ENCODE measurements at regions not wholly inside any gene's neighbourhood (a gene's known extent, or its start where the extent isn't known, plus 50 kb on each side); places are given as distances from the start of the nearest gene placed in this dataset.
"Not testable (repeated sequence)": the region's sequence is repeated elsewhere in the genome, so short reads cannot be mapped to it uniquely, and the experiment has no call there.

- DNase-seq (ENCODE audit: low read depth, low spot score); POLR2A ChIA-PET; BruUV-seq (replicated peaks); H3K4me3 ChIP-seq (ENCODE audit: low read depth in 2 of 2, low read length in 2 of 2); H3K36me3 ChIP-seq (ENCODE audit: control insufficient read depth, insufficient read depth, low read length); H3K27ac ChIP-seq (ENCODE audit: low read length); H3K9me3 ChIP-seq (ENCODE audit: control insufficient read depth, insufficient read depth, low read depth, low read length); CTCF ChIA-PET; in situ Hi-C loops (cut with HindIII; ENCODE audit: low pct_unique_long_range_greater_than_20kb, low sequenced_read_pairs); ATAC-seq; H3K27me3 ChIP-seq (ENCODE audit: control insufficient read depth, insufficient read depth, low read length); H3K4me1 ChIP-seq (ENCODE audit: control insufficient read depth, insufficient read depth, low read length); intact Hi-C loops (cut with micrococcal nuclease; ENCODE audit: unreplicated experiment): not testable (repeated sequence)
Measured at GRCh38 chr7:76934711-76935110, 97.5 kb downstream of the SPDYE17 start.

DNA sequence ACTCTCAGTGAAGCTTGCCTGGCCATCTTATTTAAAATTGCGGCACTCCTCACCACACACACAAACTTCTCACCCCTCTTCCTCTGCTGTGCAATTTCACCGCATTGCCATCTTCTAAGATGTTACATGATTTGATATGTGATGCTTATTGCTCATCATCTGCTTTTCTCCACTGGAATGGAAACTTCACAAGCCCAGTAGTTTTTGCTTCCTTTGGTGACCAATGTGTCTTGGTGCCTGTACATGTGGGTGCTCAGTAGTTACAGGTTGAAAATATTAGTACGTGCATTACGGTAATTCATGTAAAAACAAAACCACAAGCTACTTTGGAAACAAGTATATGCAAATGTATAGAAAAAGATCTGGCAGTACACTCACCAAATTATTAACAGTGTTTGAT is 99.2 kb downstream of the SPDYE17 start:
- H3K36me3 ChIP-seq (ENCODE audit: control insufficient read depth, insufficient read depth, low read length); in situ Hi-C loops (cut with HindIII; ENCODE audit: low pct_unique_long_range_greater_than_20kb, low sequenced_read_pairs); BruUV-seq (replicated peaks); H3K27ac ChIP-seq (ENCODE audit: low read length); H3K4me3 ChIP-seq (ENCODE audit: low read depth in 2 of 2, low read length in 2 of 2); ATAC-seq; H3K4me1 ChIP-seq (ENCODE audit: control insufficient read depth, insufficient read depth, low read length); CTCF ChIA-PET; H3K9me3 ChIP-seq (ENCODE audit: control insufficient read depth, insufficient read depth, low read depth, low read length); POLR2A ChIA-PET; H3K27me3 ChIP-seq (ENCODE audit: control insufficient read depth, insufficient read depth, low read length); DNase-seq (ENCODE audit: low read depth, low spot score); intact Hi-C loops (cut with micrococcal nuclease; ENCODE audit: unreplicated experiment): not testable (repeated sequence)

GRCh38 chr7:76931441-76931840 is 100.7 kb downstream of the SPDYE17 start:
- intact Hi-C loops (cut with micrococcal nuclease; ENCODE audit: unreplicated experiment); H3K27me3 ChIP-seq (ENCODE audit: control insufficient read depth, insufficient read depth, low read length); CTCF ChIA-PET; H3K9me3 ChIP-seq (ENCODE audit: control insufficient read depth, insufficient read depth, low read depth, low read length); POLR2A ChIA-PET; in situ Hi-C loops (cut with HindIII; ENCODE audit: low pct_unique_long_range_greater_than_20kb, low sequenced_read_pairs); BruUV-seq (replicated peaks); H3K4me3 ChIP-seq (ENCODE audit: low read depth in 2 of 2, low read length in 2 of 2); H3K4me1 ChIP-seq (ENCODE audit: control insufficient read depth, insufficient read depth, low read length); H3K27ac ChIP-seq (ENCODE audit: low read length); ATAC-seq; H3K36me3 ChIP-seq (ENCODE audit: control insufficient read depth, insufficient read depth, low read length); DNase-seq (ENCODE audit: low read depth, low spot score): not testable (repeated sequence)

DNA sequence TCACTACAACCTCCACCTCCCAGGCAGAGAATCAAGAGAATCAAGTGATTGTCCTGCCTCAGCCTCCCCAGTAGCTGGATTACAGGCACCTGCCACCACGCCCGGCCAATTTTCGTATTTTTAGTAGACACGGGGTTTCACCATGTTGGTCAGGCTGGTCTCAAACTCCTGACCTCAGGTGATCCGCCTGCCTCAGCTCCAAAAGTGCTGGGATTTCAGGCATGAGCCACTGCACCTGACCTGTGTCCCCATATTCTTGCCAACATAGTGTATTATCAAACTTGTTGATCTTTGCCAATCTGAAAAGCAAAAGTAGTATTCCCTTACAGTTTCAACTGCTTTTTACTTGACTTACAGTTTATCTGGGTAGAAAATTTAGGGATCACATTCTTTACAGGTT is 101.7 kb downstream of the SPDYE17 start:
- H3K27me3 ChIP-seq (ENCODE audit: control insufficient read depth, insufficient read depth, low read length); ATAC-seq; H3K36me3 ChIP-seq (ENCODE audit: control insufficient read depth, insufficient read depth, low read length); intact Hi-C loops (cut with micrococcal nuclease; ENCODE audit: unreplicated experiment); H3K4me3 ChIP-seq (ENCODE audit: low read depth in 2 of 2, low read length in 2 of 2); POLR2A ChIA-PET; BruUV-seq (replicated peaks); DNase-seq (ENCODE audit: low read depth, low spot score); H3K9me3 ChIP-seq (ENCODE audit: control insufficient read depth, insufficient read depth, low read depth, low read length); H3K4me1 ChIP-seq (ENCODE audit: control insufficient read depth, insufficient read depth, low read length); CTCF ChIA-PET; in situ Hi-C loops (cut with HindIII; ENCODE audit: low pct_unique_long_range_greater_than_20kb, low sequenced_read_pairs); H3K27ac ChIP-seq (ENCODE audit: low read length): not testable (repeated sequence)

GRCh38 chr7:76928751-76929150 is 103.4 kb downstream of the SPDYE17 start:
- BruUV-seq (replicated peaks); intact Hi-C loops (cut with micrococcal nuclease; ENCODE audit: unreplicated experiment); DNase-seq (ENCODE audit: low read depth, low spot score); H3K27ac ChIP-seq (ENCODE audit: low read length); in situ Hi-C loops (cut with HindIII; ENCODE audit: low pct_unique_long_range_greater_than_20kb, low sequenced_read_pairs); H3K4me1 ChIP-seq (ENCODE audit: control insufficient read depth, insufficient read depth, low read length); H3K9me3 ChIP-seq (ENCODE audit: control insufficient read depth, insufficient read depth, low read depth, low read length); H3K4me3 ChIP-seq (ENCODE audit: low read depth in 2 of 2, low read length in 2 of 2); POLR2A ChIA-PET; H3K27me3 ChIP-seq (ENCODE audit: control insufficient read depth, insufficient read depth, low read length); ATAC-seq; CTCF ChIA-PET; H3K36me3 ChIP-seq (ENCODE audit: control insufficient read depth, insufficient read depth, low read length): not testable (repeated sequence)

GRCh38 chr7:76927741-76928393 is 104.3 kb downstream of the SPDYE17 start:
- H3K27me3 ChIP-seq (ENCODE audit: control insufficient read depth, insufficient read depth, low read length); BruUV-seq (replicated peaks); H3K4me1 ChIP-seq (ENCODE audit: control insufficient read depth, insufficient read depth, low read length); H3K4me3 ChIP-seq (ENCODE audit: low read depth in 2 of 2, low read length in 2 of 2); POLR2A ChIA-PET; H3K36me3 ChIP-seq (ENCODE audit: control insufficient read depth, insufficient read depth, low read length); ATAC-seq; in situ Hi-C loops (cut with HindIII; ENCODE audit: low pct_unique_long_range_greater_than_20kb, low sequenced_read_pairs); H3K9me3 ChIP-seq (ENCODE audit: control insufficient read depth, insufficient read depth, low read depth, low read length); H3K27ac ChIP-seq (ENCODE audit: low read length); intact Hi-C loops (cut with micrococcal nuclease; ENCODE audit: unreplicated experiment); CTCF ChIA-PET; DNase-seq (ENCODE audit: low read depth, low spot score): not testable (repeated sequence)

DNA sequence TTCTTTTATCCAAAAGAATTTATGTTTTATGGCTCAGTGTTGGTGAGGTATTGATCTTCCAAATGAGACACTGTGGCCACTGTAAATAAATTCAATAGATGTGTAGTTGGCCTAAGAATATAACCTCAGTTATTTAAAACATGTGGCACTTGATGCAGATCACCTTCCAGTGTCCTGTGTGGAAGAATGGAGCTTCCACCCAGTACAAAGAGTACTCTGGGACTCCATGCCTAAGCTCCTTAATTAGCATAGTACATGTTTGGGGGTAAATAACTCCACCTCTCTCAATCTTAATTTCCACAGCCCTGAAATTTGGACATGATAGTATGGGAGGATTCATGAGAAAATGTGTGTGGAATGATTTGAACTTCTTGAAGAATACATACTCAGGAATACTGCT is 105.7 kb downstream of the SPDYE17 start:
- intact Hi-C loops (cut with micrococcal nuclease; ENCODE audit: unreplicated experiment), result not testable (repeated sequence)

More for the DNA sequence above, 105.7 kb downstream of the SPDYE17 start:
- DNase-seq (ENCODE audit: low read depth, low spot score); in situ Hi-C loops (cut with HindIII; ENCODE audit: low pct_unique_long_range_greater_than_20kb, low sequenced_read_pairs); H3K27me3 ChIP-seq (ENCODE audit: control insufficient read depth, insufficient read depth, low read length); ATAC-seq; H3K9me3 ChIP-seq (ENCODE audit: control insufficient read depth, insufficient read depth, low read depth, low read length); H3K4me1 ChIP-seq (ENCODE audit: control insufficient read depth, insufficient read depth, low read length); H3K36me3 ChIP-seq (ENCODE audit: control insufficient read depth, insufficient read depth, low read length); POLR2A ChIA-PET; H3K27ac ChIP-seq (ENCODE audit: low read length); H3K4me3 ChIP-seq (ENCODE audit: low read depth in 2 of 2, low read length in 2 of 2); BruUV-seq (replicated peaks); CTCF ChIA-PET: not testable (repeated sequence)
